ENCODE measurements at regions not wholly inside any gene's neighbourhood (a gene's known extent, or its start where the extent isn't known, plus 50 kb on each side); places are given as distances from the start of the nearest gene placed in this dataset.

DNA sequence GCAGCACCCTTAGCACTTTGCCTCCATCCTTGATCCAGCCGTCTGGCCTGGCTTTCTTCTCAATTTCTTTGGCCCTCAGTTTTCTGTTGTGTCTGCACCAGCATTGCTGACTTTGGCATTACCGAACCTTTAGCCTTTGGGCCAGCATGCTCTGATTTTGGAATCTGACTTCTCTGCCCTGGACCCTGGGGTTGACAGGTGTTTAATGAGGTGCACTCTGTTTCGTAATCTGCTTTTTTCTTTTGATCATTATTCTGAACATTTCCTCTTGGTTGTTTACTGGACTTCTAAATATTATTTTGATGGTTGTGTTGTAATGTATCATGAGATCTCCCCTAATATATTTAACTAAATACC, 71.5 kb upstream of the ENPP6 start (continued):
- TF ChIP-seq CHD7 (IDR thresholded peaks at IDR 0.05; ENCODE audit: insufficient replicate concordance, low read length) (no peak), TBP (IDR thresholded peaks at IDR 0.05; ENCODE audit: low read depth, low read length) (no peak), EZH2 (IDR thresholded peaks at IDR 0.05; ENCODE audit: low read depth, low read length, severe bottlenecking) (no peak), POLR2AphosphoS5 (IDR thresholded peaks at IDR 0.05; ENCODE audit: low read depth, low read length) (no peak), SIN3A (conservative IDR thresholded peaks at IDR 0.05 in 1 of 2, IDR thresholded peaks at IDR 0.05 in 1 of 2; ENCODE audit: low read depth in 1 of 2, low read length in 2 of 2) (no peak), ATF2 (IDR thresholded peaks at IDR 0.05; ENCODE audit: low read length) (no peak), EGR1 (IDR thresholded peaks at IDR 0.05; ENCODE audit: borderline replicate concordance, low read depth, low read length) (no peak), ASH2L (IDR thresholded peaks at IDR 0.05; ENCODE audit: low read length) (no peak)
